ENCODE measurements at regions not wholly inside any gene's neighbourhood (a gene's known extent, or its start where the extent isn't known, plus 50 kb on each side); places are given as distances from the start of the nearest gene placed in this dataset.

GRCh38 chr9:78860801-78861475, 564.0 kb downstream of the PSAT1 start:
- no peak for DNase-seq (ENCODE audit: low read depth, low spot score)

DNA sequence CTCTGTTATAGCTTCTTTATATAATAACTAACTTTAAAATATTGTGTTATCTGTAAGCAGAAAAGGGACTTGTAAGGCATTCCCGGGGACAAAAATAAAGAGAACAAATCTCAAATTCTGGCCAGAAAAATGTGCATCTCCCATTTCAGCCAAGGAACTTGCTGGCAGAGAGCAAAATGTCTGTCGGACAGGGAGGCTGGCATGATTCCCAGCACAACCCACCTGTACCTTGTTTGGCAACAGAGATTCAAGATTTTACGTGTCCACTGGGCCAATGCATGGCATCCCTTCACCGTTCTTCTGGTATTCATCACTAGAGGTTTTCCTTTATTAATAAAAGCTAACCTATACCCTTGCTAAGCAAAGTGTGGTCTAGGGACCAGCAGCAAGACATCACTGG, 566.6 kb downstream of the PSAT1 start:
- DNase-seq (ENCODE audit: low read depth, low spot score) = no peak

DNA sequence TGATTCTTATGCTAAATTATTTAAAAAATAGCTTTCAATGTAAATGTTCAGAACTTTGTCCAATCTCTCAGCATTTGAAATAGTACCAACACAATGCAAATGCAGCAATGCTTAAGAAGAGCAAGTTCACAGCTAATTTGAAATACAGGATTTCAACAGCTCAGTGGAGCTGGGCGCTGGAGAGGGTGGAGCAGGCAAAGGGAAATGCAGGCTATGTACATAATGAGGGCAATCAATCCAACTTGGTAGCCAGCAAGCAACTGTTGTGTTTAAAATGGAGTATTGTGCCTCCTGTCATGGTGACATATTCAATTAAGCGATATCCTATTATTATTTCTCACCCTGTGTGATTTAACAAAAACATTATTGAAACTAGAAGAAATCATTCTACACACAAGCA, 568.8 kb downstream of the PSAT1 start:
- DNase-seq (ENCODE audit: low read depth, low spot score) = no peak

- DNase-seq (ENCODE audit: low read depth, low spot score) = no peak
Measured at GRCh38 chr9:78866207-78867132, 569.5 kb downstream of the PSAT1 start.

DNA sequence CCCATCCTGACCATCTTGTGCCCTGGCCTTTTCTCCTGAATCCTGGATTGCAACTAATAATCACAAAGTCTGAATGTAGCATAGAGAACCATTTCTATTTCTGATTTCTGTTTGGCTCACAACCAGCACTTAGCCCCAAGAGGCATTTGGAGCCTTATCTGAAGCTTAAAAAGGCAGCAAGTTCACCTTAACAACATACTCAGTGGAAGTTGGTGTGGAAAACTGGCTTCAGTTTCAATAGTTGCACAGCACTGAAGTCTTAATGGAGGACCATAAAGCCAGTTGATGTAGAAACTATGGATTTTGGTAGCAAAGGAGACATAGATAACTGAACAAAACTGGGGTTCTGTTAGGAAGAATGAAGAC, 574.1 kb downstream of the PSAT1 start:
- no peak for DNase-seq (ENCODE audit: low read depth, low spot score)

- no peak for DNase-seq (ENCODE audit: low read depth, low spot score)
Measured at GRCh38 chr9:78871452-78872331, 574.8 kb downstream of the PSAT1 start.

- no peak for DNase-seq (ENCODE audit: low read depth, low spot score)
Measured at GRCh38 chr9:78874061-78874460, 577.1 kb downstream of the PSAT1 start.

- DNase-seq (ENCODE audit: low read depth, low spot score) = no peak
Measured at GRCh38 chr9:78879324-78880100, 582.6 kb downstream of the PSAT1 start.

DNA sequence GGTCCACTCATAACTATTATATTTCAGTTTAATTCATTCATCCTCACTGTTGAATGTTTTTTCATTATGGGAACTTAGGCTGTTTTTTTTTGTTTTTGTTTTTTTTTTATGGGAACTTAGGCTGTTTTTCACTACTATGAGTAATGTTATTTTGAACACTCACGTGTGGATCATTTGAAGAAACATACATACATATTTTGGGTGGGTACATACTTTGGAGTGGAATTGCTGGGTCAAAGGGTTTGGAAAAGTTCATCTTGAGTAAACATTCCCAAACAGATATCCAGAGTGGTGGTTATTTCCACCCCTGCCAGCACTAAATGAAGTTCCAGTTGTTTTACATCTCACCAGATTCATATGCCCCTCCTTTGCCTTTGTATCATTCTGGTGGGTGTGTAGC, 584.4 kb downstream of the PSAT1 start:
- DNase-seq (ENCODE audit: low read depth, low spot score) = no peak

GRCh38 chr9:78882481-78882880, 585.6 kb downstream of the PSAT1 start:
- DNase-seq (ENCODE audit: low read depth, low spot score) = no peak

GRCh38 chr9:78884611-78885150, 587.8 kb downstream of the PSAT1 start:
- DNase-seq (ENCODE audit: low read depth, low spot score) = no peak

DNA sequence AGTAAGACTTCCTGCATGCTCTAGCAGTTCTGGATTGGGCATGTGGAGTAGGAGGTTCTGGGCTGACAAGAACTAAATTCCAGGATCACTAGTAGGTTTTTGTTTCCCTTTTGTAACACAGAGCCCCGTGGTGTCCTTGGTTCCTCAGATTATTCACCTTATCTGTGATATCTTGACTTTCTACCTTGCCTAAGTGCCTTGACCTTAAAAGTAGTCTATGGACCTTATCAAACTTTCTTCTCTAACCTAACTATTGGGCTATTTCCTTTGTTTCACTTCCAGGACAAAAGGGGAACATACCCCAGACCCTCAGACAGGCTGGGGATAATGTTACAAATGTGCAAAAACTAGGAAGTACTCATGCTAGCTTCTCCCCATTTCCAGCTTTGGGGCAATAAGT, 595.3 kb downstream of the PSAT1 start:
- DNase-seq (ENCODE audit: low read depth, low spot score) = no peak

DNA sequence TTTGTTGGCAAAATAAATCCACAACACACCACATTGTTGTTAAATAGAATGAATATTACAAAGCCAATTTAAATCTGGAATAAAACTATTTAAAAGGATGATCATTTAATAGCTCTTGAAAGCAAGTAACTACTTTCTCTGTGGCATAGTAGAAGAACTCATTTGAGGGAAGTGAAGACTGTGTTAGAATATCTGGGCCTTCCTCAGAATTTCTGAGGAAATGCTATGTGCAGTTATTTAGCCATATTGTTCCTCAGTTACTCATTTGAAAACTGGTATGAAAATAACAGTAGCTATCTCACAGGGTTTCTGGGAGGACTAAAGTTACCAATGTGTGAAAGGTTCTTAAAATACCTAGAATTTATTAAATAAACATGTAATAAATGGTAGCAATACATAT, 595.8 kb downstream of the PSAT1 start:
- no peak for DNase-seq (ENCODE audit: low read depth, low spot score)

DNA sequence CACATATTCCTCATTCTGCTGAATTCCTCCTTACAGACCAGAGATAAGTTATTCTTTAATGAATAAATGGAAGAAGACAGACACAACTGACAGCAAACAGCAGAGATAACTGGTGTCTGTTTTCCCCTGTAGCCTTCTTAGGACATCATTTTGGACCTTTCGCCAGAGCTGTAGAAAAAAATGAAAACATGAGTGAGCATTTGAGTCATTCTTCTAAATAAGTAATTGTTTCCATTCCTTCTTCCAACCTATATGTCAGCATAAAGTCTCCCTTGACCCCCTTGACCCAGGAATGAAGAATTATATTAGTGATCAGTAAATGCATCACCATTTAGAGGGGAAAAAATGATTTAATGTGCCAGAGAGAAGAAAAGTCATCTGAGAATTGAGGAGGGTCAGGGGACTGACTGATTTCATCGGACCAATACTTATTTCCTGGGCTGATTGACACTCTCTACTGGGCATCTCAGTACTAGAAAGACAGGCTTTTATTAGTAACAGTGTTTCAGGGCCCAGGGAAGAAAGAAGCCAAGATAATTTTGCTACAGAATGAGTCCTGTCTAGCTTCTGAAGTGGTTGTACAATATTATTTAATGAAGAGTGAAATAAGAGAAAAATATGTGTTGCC, 597.0 kb downstream of the PSAT1 start:
- no peak for DNase-seq (ENCODE audit: low read depth, low spot score)

- DNase-seq (ENCODE audit: low read depth, low spot score) = no peak
Measured at GRCh38 chr9:78896479-78896878, 599.6 kb downstream of the PSAT1 start.

GRCh38 chr9:78898234-78898633, 601.3 kb downstream of the PSAT1 start:
- DNase-seq (ENCODE audit: low read depth, low spot score) = no peak

- DNase-seq (ENCODE audit: low read depth, low spot score) = no peak
Measured at GRCh38 chr9:78899006-78899405, 602.1 kb downstream of the PSAT1 start.

GRCh38 chr9:78900500-78900899, 603.6 kb downstream of the PSAT1 start:
- DNase-seq (ENCODE audit: low read depth, low spot score) = no peak

DNA sequence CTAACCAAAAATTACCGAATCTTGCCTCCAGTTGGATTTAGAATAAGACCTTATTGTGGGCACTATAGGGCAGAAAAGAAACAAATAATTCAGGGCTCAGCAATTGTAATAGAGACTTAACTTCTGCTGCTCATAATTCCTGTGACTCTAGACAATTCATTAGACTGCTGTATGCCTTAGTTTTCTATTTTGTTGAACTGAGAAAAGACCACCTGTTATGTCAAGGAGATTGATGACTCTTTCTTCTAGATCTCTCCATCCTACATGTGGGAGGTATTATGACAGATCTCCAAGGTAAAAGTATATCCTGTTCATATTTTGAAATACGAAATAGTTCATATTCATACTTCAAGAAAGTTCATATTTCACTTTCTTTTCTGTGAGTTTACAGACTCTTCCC, 605.1 kb downstream of the PSAT1 start:
- no peak for DNase-seq (ENCODE audit: low read depth, low spot score)

GRCh38 chr9:78903581-78903980, 606.7 kb downstream of the PSAT1 start:
- DNase-seq (ENCODE audit: low read depth, low spot score) = no peak

DNA sequence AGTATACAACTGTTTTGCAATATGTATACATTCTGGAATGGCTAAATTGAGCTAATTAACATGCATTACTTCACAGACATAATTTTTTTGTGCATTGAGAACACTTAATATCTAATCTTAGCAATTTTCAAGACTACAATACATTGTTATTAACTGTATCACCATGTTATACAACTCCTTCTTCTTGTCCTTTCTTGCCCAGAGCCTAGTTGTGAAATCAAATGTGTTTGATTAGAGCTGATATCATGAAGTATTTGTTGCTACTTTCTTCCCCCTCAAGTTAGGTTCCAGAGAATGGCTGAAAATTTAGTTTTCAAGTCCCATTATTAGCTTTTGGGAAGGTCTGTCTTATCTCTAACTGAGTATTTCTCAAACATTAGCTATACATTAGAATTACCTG, 607.8 kb downstream of the PSAT1 start:
- DNase-seq (ENCODE audit: low read depth, low spot score) = no peak
